ENCODE measurements at regions not wholly inside any gene's neighbourhood (a gene's known extent, or its start where the extent isn't known, plus 50 kb on each side); places are given as distances from the start of the nearest gene placed in this dataset.

DNA sequence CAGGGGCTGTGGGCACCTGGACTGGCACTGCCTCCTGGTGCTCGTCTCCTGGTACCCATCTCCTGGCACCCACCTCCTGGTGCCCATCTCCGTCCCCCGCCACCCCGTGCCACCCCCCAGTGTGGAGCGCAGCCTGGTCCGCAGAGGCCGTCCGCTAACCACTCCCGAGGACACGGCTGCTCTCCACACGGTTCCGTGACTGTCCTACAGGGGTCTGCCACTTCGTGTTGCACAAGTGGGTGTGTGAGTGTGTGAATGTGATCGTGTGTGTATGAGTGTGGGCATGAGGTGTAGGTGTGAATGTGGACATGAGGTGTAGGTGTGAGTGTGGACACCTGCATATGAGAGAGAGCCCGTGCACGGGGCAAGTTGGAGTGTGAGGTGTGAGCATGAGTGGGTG, 119.4 kb upstream of the HS6ST1 start:
- H3K9me1 ChIP-seq (replicated peaks; ENCODE audit: control insufficient read depth, extremely low read depth, insufficient read depth, low read length): no peaks in the 10 kb centered on the region
- H3K4me1 ChIP-seq (ENCODE audit: control insufficient read depth, extremely low read depth, insufficient read depth, low read length): no peaks in the 10 kb centered on the region
- TF ChIP-seq EZH2 (IDR thresholded peaks at IDR 0.05; ENCODE audit: borderline replicate concordance, low read depth, low read length, severe bottlenecking) (no peak), JUN (IDR thresholded peaks at IDR 0.05; ENCODE audit: borderline replicate concordance, insufficient read depth, insufficient read length, low read depth) (no peak)
- H3K27me3 ChIP-seq (ENCODE audit: control insufficient read depth in 2 of 2, insufficient read depth in 2 of 2, low read length in 2 of 2): no peaks in the 10 kb centered on the region
- FAIRE-seq (no peak), DNase-seq (ENCODE audit: low read depth, low spot score) (no peak)
- intact Hi-C loops (cut with micrococcal nuclease): no loop called here
- H3K4me2 ChIP-seq (ENCODE audit: insufficient read depth, low read length): no peak overlapping the region
- no peak overlapping the region for H3K27ac ChIP-seq (ENCODE audit: insufficient read depth, low read depth, low read length)
- dilution Hi-C loops (cut with MboI; ENCODE audit: extremely low pct_ligation_motif_present, low sequenced_read_pairs): no loop called here
- BruUV-seq (replicated peaks): no TSS peak
- H3K4me3 ChIP-seq (replicated peaks in 1 of 3; ENCODE audit: insufficient read depth in 1 of 3, low read depth in 1 of 3, low read length in 3 of 3): no peak overlapping the region
- no peaks in the 10 kb centered on the region for H3K36me3 ChIP-seq (ENCODE audit: control insufficient read depth in 2 of 2, extremely low read depth in 1 of 2, insufficient read depth in 2 of 2, low read length in 2 of 2)
- H3K9ac ChIP-seq (replicated peaks; ENCODE audit: extremely low read depth, insufficient read depth, low read length): no peak overlapping the region
- ChIA-PET POLR2A (no interaction called here), CTCF (no interaction called here)
- H3K9me3 ChIP-seq (replicated peaks; ENCODE audit: control insufficient read depth, insufficient read depth, low read length): no peaks in the 10 kb centered on the region
- H3K79me2 ChIP-seq (ENCODE audit: control insufficient read depth, insufficient read depth, low read length): no peaks in the 10 kb centered on the region
- no peaks in the 10 kb centered on the region for H4K20me1 ChIP-seq (replicated peaks; ENCODE audit: control insufficient read depth, extremely low read depth, insufficient read depth, low read length)
- no peak overlapping the region for H2AFZ ChIP-seq (ENCODE audit: low read depth, low read length)

- intact Hi-C loops (cut with micrococcal nuclease) (no loop called here), dilution Hi-C loops (cut with MboI; ENCODE audit: extremely low pct_ligation_motif_present, low sequenced_read_pairs) (no loop called here)
- no peaks in the 10 kb centered on the region for H3K4me1 ChIP-seq (ENCODE audit: control insufficient read depth, extremely low read depth, insufficient read depth, low read length)
- no peak overlapping the region for H3K4me3 ChIP-seq (replicated peaks in 1 of 3; ENCODE audit: insufficient read depth in 1 of 3, low read depth in 1 of 3, low read length in 3 of 3)
- CTCF ChIA-PET: no interaction called here
- H3K9ac ChIP-seq (replicated peaks; ENCODE audit: extremely low read depth, insufficient read depth, low read length): no peak overlapping the region
- H3K9me1 ChIP-seq (replicated peaks; ENCODE audit: control insufficient read depth, extremely low read depth, insufficient read depth, low read length): no peaks in the 10 kb centered on the region
- BruUV-seq (replicated peaks): no TSS peak
- no peaks in the 10 kb centered on the region for H3K79me2 ChIP-seq (ENCODE audit: control insufficient read depth, insufficient read depth, low read length)
- H4K20me1 ChIP-seq (replicated peaks; ENCODE audit: control insufficient read depth, extremely low read depth, insufficient read depth, low read length): no peaks in the 10 kb centered on the region
- DNase-seq (ENCODE audit: low read depth, low spot score) (no peak), FAIRE-seq (no peak)
- no peaks in the 10 kb centered on the region for H3K36me3 ChIP-seq (ENCODE audit: control insufficient read depth in 2 of 2, extremely low read depth in 1 of 2, insufficient read depth in 2 of 2, low read length in 2 of 2)
- H3K4me2 ChIP-seq (ENCODE audit: insufficient read depth, low read length): no peak overlapping the region
- POLR2A ChIA-PET: no interaction called here
- H2AFZ ChIP-seq (ENCODE audit: low read depth, low read length): no peak overlapping the region
- TF ChIP-seq POLR2A (IDR thresholded peaks at IDR 0.05; ENCODE audit: low read depth, low read length): no peak
- no peak for TF ChIP-seq CTCF (IDR thresholded peaks at IDR 0.05; ENCODE audit: extremely low read depth in 1 of 2, insufficient read depth in 1 of 2, low read depth in 1 of 2, low read length in 2 of 2)
- TF ChIP-seq, protein P1, sequence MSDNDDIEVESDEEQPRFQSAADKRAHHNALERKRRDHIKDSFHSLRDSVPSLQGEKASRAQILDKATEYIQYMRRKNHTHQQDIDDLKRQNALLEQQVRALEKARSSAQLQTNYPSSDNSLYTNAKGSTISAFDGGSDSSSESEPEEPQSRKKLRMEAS (IDR thresholded peaks at IDR 0.05; ENCODE audit: insufficient read depth, insufficient read length): no peak
- H3K27ac ChIP-seq (ENCODE audit: insufficient read depth, low read depth, low read length): no peak overlapping the region
- no peaks in the 10 kb centered on the region for H3K9me3 ChIP-seq (replicated peaks; ENCODE audit: control insufficient read depth, insufficient read depth, low read length)
- H3K27me3 ChIP-seq (ENCODE audit: control insufficient read depth in 2 of 2, insufficient read depth in 2 of 2, low read length in 2 of 2): no peaks in the 10 kb centered on the region
These were observed 119.9 kb upstream of the HS6ST1 start for GRCh38 chr2:128438586-128438985.
